ENCODE measurements at regions not wholly inside any gene's neighbourhood (a gene's known extent, or its start where the extent isn't known, plus 50 kb on each side); places are given as distances from the start of the nearest gene placed in this dataset.

- no peak for TF ChIP-seq POLR2A (IDR thresholded peaks at IDR 0.05; ENCODE audit: low read length)
- no peak for TF ChIP-seq GATA1 (IDR thresholded peaks at IDR 0.05; ENCODE audit: low read depth, low read length)
Measured at GRCh38 chr2:46842876-46843275, 72.7 kb downstream of the MCFD2 start.
